GM12874 (cell line): ENCODE measurements at regions not wholly inside any gene's neighbourhood (a gene's known extent, or its start where the extent isn't known, plus 50 kb on each side); places are given as distances from the start of the nearest gene placed in this dataset.

ENCODE experiments used
- CTCF ChIP-seq: IDR thresholded peaks from 2 replicates; pipeline ENCODE4 v1.5.1; 2011; ENCODE audit warnings: low read depth, mild to moderate bottlenecking, control low read depth, low read length, moderate library complexity; ENCODE audit not compliant: insufficient read depth

DNA sequence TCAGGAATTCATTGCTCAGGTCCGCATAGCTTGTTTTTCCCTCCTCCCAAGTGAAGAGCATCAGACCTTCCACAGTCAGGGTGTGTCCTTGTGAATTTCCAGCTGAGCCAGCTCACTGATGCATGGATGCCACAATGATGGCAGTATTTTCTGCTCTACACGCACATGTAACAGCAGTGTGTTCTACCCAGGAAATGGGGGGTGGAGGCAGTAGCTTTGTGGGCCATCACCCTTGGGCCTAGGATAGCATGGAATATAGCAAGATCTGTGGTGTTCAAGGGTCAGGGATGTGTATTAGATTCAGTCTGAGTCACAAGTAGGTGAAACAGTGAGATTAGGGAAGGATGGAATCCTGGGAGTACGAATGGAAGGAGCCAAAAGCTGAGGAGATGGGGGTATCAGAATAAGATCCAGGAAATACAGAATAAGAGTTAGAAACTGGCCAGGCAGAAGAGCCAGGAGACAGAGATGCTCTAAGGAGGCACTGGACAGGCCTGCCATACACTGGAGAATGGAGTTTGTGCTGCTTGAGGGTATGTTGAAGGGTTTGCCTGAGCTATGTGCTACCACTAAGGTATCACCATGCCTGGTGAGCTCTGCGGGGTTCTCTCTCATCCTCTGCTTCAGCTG lies 90.6 kb upstream of the CNIH3 start:
- no peak for TF ChIP-seq CTCF

GRCh38 chr1:224526771-224527170 lies 89.3 kb upstream of the CNIH3 start:
- TF ChIP-seq CTCF: no peak

DNA sequence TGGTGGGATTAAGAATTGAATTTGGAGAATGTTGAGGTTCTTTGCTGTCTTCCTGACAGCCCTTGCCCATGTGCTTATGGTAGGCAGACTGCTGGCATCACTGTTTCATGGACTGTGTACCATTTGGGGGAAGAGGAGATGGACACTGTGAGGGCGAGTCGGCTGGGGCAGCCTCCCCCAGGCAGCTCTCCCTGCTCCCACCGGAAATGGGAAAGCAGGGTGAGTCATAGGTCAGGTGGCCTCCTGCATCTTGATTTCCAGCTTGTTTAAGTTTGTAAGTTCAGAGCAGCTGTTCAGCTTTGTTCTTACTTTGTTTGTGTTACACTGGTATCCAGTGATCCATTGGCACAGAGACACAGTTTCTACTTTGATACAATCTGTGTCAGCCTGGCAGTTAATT lies 87.2 kb upstream of the CNIH3 start:
- no peak for TF ChIP-seq CTCF

GRCh38 chr1:224529844-224530243 lies 86.3 kb upstream of the CNIH3 start:
- TF ChIP-seq CTCF: no peak

GRCh38 chr1:224533517-224533916 lies 82.6 kb upstream of the CNIH3 start:
- TF ChIP-seq CTCF: no peak

DNA sequence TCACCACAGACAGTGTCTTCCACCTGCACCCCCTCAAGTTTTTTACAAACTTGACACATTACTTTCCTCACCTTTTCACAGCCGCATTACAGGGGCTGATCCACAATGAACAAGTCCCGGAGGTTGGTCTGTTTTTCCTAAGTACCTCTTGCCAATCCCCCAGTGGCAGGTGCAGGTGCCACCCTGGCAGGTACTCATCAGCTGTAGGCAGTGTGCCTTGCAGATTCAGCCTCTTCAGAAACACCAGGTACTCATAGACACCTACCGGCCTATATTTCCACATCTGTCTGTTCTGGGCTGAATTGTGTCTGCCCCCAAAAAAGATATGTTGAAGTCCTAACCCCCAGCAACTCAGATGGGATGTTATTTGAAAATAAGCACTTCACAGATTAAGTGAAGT lies 81.4 kb upstream of the CNIH3 start:
- TF ChIP-seq CTCF: no peak

DNA sequence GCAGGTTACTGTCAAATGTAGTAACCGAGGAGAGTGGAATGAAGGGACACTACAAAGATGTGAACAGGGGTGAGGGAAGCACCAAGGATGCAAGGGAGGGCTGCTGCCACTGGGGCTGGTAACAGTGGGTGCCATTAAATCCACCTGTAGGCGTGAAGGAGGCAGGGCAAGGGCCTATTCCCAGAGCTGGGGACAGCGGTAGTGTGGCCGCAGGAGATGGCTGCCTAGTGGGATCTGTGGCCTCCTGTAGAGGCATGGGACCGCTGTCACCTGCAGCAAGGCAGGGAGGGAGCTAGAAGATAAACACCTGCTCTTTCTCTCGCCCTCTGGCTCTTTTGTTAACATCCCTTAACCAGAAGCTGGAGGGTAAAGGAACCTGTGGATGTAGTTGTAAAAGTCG lies 80.5 kb upstream of the CNIH3 start:
- TF ChIP-seq CTCF: no peak
